ENCODE measurements at regions not wholly inside any gene's neighbourhood (a gene's known extent, or its start where the extent isn't known, plus 50 kb on each side); places are given as distances from the start of the nearest gene placed in this dataset.

GRCh38 chr7:13416544-13416943, 572.9 kb downstream of the ETV1 start:
- Histone ChIP-seq H3K4me3 (replicated peaks in 1 of 3; ENCODE audit: insufficient read depth in 1 of 3, low read depth in 1 of 3, low read length in 3 of 3) (no peak overlapping the region), H2AFZ (ENCODE audit: low read depth, low read length) (no peak overlapping the region), H3K4me2 (ENCODE audit: insufficient read depth, low read length) (no peak overlapping the region), H3K36me3 (ENCODE audit: control insufficient read depth in 2 of 2, extremely low read depth in 1 of 2, insufficient read depth in 2 of 2, low read length in 2 of 2) (no peaks in the 10 kb centered on the region), H3K9me3 (replicated peaks; ENCODE audit: control insufficient read depth, insufficient read depth, low read length) (no peaks in the 10 kb centered on the region), H4K20me1 (replicated peaks; ENCODE audit: control insufficient read depth, extremely low read depth, insufficient read depth, low read length) (no peaks in the 10 kb centered on the region), H3K9me1 (replicated peaks; ENCODE audit: control insufficient read depth, extremely low read depth, insufficient read depth, low read length) (no peaks in the 10 kb centered on the region), H3K79me2 (ENCODE audit: control insufficient read depth, insufficient read depth, low read length) (no peaks in the 10 kb centered on the region), H3K4me1 (ENCODE audit: control insufficient read depth, extremely low read depth, insufficient read depth, low read length) (no peaks in the 10 kb centered on the region), H3K27me3 (ENCODE audit: control insufficient read depth in 2 of 2, insufficient read depth in 2 of 2, low read length in 2 of 2) (no peaks in the 10 kb centered on the region), H3K27ac (ENCODE audit: insufficient read depth, low read depth, low read length) (no peak overlapping the region), H3K9ac (replicated peaks; ENCODE audit: extremely low read depth, insufficient read depth, low read length) (no peak overlapping the region)
- TF ChIP-seq MAX (IDR thresholded peaks at IDR 0.05; ENCODE audit: insufficient read depth, insufficient read length) (no peak), POLR2AphosphoS5 (IDR thresholded peaks at IDR 0.05; ENCODE audit: insufficient read depth, low read depth, low read length) (no peak), FOS (IDR thresholded peaks at IDR 0.05; ENCODE audit: borderline replicate concordance, insufficient read depth, low read length) (no peak), MYC (IDR thresholded peaks at IDR 0.05; ENCODE audit: low read depth, low read length) (no peak), EZH2 (IDR thresholded peaks at IDR 0.05; ENCODE audit: borderline replicate concordance, low read depth, low read length, severe bottlenecking) (no peak), JUN (IDR thresholded peaks at IDR 0.05; ENCODE audit: borderline replicate concordance, insufficient read depth, insufficient read length, low read depth) (no peak), CTCF (IDR thresholded peaks at IDR 0.05; ENCODE audit: extremely low read depth in 1 of 2, insufficient read depth in 1 of 2, low read depth in 1 of 2, low read length in 2 of 2) (no peak), GATA2 (IDR thresholded peaks at IDR 0.05; ENCODE audit: insufficient read depth, insufficient read length, low read depth, low read length) (no peak), POLR2A (IDR thresholded peaks at IDR 0.05; ENCODE audit: low read depth, low read length) (no peak)
- ChIA-PET POLR2A (no interaction called here), CTCF (no interaction called here)
- DNase-seq (ENCODE audit: low read depth, low spot score) (no peak), FAIRE-seq (no peak)
- dilution Hi-C loops (cut with MboI; ENCODE audit: extremely low pct_ligation_motif_present, low sequenced_read_pairs): no loop called here
- no TSS peak for BruUV-seq (replicated peaks)
- intact Hi-C loops (cut with micrococcal nuclease): no loop called here

Data from endothelial cell of umbilical vein (primary cell).